HEK293 (cell line): ENCODE measurements at regions not wholly inside any gene's neighbourhood (a gene's known extent, or its start where the extent isn't known, plus 50 kb on each side); places are given as distances from the start of the nearest gene placed in this dataset.

Source experiments
- KLF7 ChIP-seq: fragments of 450-650 bp; formaldehyde crosslinking; IDR thresholded peaks from 2 replicates; pipeline ENCODE4 v1.5.1; 2016; ENCODE audit warnings: missing biosample characterization, missing genetic modification characterization, borderline replicate concordance
- RBAK ChIP-seq: fragments of 450-650 bp; formaldehyde crosslinking; IDR thresholded peaks from 2 replicates; pipeline ENCODE4 v1.5.1; 2016; ENCODE audit warnings: missing biosample characterization, missing genetic modification characterization
- TRIM28 ChIP-seq: IDR thresholded peaks from 2 replicates; pipeline ENCODE4 v1.6.1; 2011; ENCODE audit warnings: low read length, control low read depth, borderline replicate concordance
- WT1 ChIP-seq: fragments of 450-650 bp; formaldehyde crosslinking; IDR thresholded peaks from 2 replicates; pipeline ENCODE4 v1.5.1; 2016; ENCODE audit warnings: missing biosample characterization, missing genetic modification characterization
- YY1 ChIP-seq: fragments of 450-650 bp; formaldehyde crosslinking; IDR thresholded peaks from 2 replicates; pipeline ENCODE4 v1.5.1; 2018; ENCODE audit warnings: missing biosample characterization, missing genetic modification characterization
- ZFP37 ChIP-seq: fragments of 450-650 bp; formaldehyde crosslinking; IDR thresholded peaks from 2 replicates; pipeline ENCODE4 v1.5.1; 2016; ENCODE audit warnings: missing biosample characterization, missing genetic modification characterization
- ZNF155 ChIP-seq: fragments of 450-650 bp; formaldehyde crosslinking; IDR thresholded peaks from 2 replicates; pipeline ENCODE4 v1.5.1; 2016; ENCODE audit warnings: missing biosample characterization, missing genetic modification characterization
- ZNF211 ChIP-seq: fragments of 450-650 bp; formaldehyde crosslinking; IDR thresholded peaks from 2 replicates; pipeline ENCODE4 v1.5.1; 2016; ENCODE audit warnings: low read depth, missing biosample characterization, missing genetic modification characterization
- ZNF248 ChIP-seq: fragments of 450-650 bp; formaldehyde crosslinking; IDR thresholded peaks from 2 replicates; pipeline ENCODE4 v1.5.1; 2017; ENCODE audit warnings: missing biosample characterization, missing genetic modification characterization
- ZNF292 ChIP-seq: fragments of 450-650 bp; formaldehyde crosslinking; IDR thresholded peaks from 2 replicates; pipeline ENCODE4 v1.5.1; 2016; ENCODE audit warnings: low read depth, missing biosample characterization, missing genetic modification characterization, borderline replicate concordance
- ZNF324 ChIP-seq: fragments of 450-650 bp; formaldehyde crosslinking; IDR thresholded peaks from 2 replicates; pipeline ENCODE4 v1.5.1; 2016; ENCODE audit warnings: missing biosample characterization, missing genetic modification characterization
- ZNF391 ChIP-seq: fragments of 450-650 bp; formaldehyde crosslinking; IDR thresholded peaks from 2 replicates; pipeline ENCODE4 v1.5.1; 2016; ENCODE audit warnings: low read depth, missing biosample characterization, missing genetic modification characterization, borderline replicate concordance
- ZNF394 ChIP-seq: fragments of 450-650 bp; formaldehyde crosslinking; IDR thresholded peaks from 2 replicates; pipeline ENCODE4 v1.5.1; 2016; ENCODE audit warnings: missing biosample characterization, missing genetic modification characterization, mild to moderate bottlenecking, moderate library complexity, borderline replicate concordance
- ZNF501 ChIP-seq: fragments of 450-650 bp; formaldehyde crosslinking; IDR thresholded peaks from 2 replicates; pipeline ENCODE4 v1.5.1; 2016; ENCODE audit warnings: missing biosample characterization, missing genetic modification characterization
- ZNF529 ChIP-seq: fragments of 450-650 bp; formaldehyde crosslinking; IDR thresholded peaks from 2 replicates; pipeline ENCODE4 v1.5.1; 2017; ENCODE audit warnings: missing genetic modification characterization, missing biosample characterization; ENCODE audit not compliant: insufficient replicate concordance
- ZNF629 ChIP-seq: fragments of 450-650 bp; formaldehyde crosslinking; IDR thresholded peaks from 2 replicates; pipeline ENCODE4 v1.5.1; 2017; ENCODE audit warnings: missing biosample characterization, missing genetic modification characterization
- ZNF660 ChIP-seq: fragments of 450-650 bp; IDR thresholded peaks from 2 replicates; pipeline ENCODE4 v1.5.1; 2018; ENCODE audit warnings: missing biosample characterization, mild to moderate bottlenecking, missing genetic modification characterization
- ZNF670 ChIP-seq: fragments of 450-650 bp; formaldehyde crosslinking; IDR thresholded peaks from 2 replicates; pipeline ENCODE4 v1.5.1; 2016; ENCODE audit warnings: missing biosample characterization, missing genetic modification characterization, low read depth
- ZNF830 ChIP-seq: fragments of 450-650 bp; IDR thresholded peaks from 2 replicates; pipeline ENCODE4 v1.5.0; 2018; ENCODE audit warnings: missing biosample characterization, missing genetic modification characterization, low read depth, mild to moderate bottlenecking, moderate library complexity
- TF ChIP-seq, protein P1 (sequence below): fragments of 450-650 bp; formaldehyde crosslinking; IDR thresholded peaks from 2 replicates; pipeline ENCODE4 v1.5.1; 2016; ENCODE audit warnings: missing biosample characterization, missing genetic modification characterization
- TF ChIP-seq, protein P2 (sequence below): sonication (generic); formaldehyde crosslinking; IDR thresholded peaks from 2 replicates; pipeline ENCODE4 v1.8.1; 2022; ENCODE audit warnings: mild to moderate bottlenecking, moderate library complexity, missing genetic modification reagents
- TF ChIP-seq, protein P3 (sequence below): fragments of 450-650 bp; formaldehyde crosslinking; IDR thresholded peaks from 2 replicates; pipeline ENCODE4 v1.5.1; 2016; ENCODE audit warnings: missing biosample characterization, missing genetic modification characterization, low read depth
- TF ChIP-seq, protein P4 (sequence below): fragments of 450-650 bp; formaldehyde crosslinking; IDR thresholded peaks from 2 replicates; pipeline ENCODE4 v1.5.1; 2017; ENCODE audit warnings: missing biosample characterization, missing genetic modification characterization
- TF ChIP-seq, protein P5 (sequence below): fragments of 450-650 bp; formaldehyde crosslinking; IDR thresholded peaks from 2 replicates; pipeline ENCODE4 v1.5.1; 2016; ENCODE audit warnings: missing biosample characterization, missing genetic modification characterization
- TF ChIP-seq, protein P6 (sequence below): fragments of 450-650 bp; formaldehyde crosslinking; IDR thresholded peaks from 2 replicates; pipeline ENCODE4 v1.5.1; 2016; ENCODE audit warnings: missing biosample characterization, missing genetic modification characterization

DNA sequence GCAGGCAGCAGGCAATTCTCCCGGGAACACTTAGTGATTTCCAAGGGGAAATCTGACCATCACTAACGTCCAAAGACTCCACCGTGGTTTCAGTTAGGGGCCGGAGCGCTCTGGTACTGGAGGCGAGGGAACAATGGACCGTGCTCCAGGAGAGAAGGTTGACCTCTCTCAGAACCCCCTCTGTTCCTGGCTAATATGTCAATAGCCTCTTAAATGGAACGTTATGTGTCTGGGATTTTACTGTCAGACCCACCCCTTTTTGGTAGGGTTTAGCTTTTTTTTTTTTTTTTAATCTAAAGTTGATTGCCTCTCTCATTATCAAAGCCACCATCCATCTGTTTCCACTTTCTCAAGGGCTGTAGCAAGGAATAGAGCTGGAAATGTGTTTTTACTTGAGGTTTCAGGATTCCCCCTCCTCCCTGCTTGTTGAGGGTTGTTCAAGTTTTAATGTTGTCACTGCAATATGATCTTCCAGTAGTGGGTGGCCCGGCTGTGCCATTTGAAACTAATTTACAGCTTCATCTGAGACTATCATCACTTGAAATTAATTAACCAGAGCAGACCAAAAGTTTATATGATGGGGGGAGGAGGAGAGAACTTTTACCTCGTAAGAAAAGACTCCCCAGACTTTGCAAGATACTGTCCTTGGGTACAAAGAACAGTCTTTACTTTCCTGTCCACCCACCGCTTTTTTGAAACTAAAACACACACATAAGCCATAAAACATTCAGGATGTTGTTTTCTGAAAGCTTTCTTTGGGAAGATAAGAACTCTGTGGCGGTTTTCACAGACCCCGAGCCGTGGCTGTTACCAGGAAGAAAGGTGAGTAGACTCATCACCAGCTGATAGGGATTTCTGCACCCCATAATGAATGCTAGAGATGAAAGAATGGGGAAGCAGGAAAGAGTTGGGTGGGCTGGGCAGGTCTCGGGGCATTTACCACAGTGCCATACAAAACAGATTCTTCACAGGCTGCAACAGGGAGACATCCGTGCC is 187.8 kb downstream of the UACA start (continued):
- peak; percentile 38; the same call in 1 of the 2 replicates for TF ChIP-seq ZNF394 (tag by site-specific recombination)
- no peak for TF ChIP-seq ZNF248 (tag by site-specific recombination)
- TF ChIP-seq ZNF670: no peak
- peak; percentile 51; the same call in 1 of the 2 replicates for TF ChIP-seq ZNF324 (tag by site-specific recombination)
- no peak for TF ChIP-seq YY1
- TF ChIP-seq ZNF501 (tag by site-specific recombination): 0 out of 2 replicates have a peak, but pooled peaks have one; percentile 29
- TF ChIP-seq TRIM28: peak; percentile 55; the same call in 1 of the 2 replicates
- TF ChIP-seq, protein P1, sequence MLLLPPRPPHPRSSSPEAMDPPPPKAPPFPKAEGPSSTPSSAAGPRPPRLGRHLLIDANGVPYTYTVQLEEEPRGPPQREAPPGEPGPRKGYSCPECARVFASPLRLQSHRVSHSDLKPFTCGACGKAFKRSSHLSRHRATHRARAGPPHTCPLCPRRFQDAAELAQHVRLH (tag by site-specific recombination): peak; percentile 64
- TF ChIP-seq, protein P2, sequence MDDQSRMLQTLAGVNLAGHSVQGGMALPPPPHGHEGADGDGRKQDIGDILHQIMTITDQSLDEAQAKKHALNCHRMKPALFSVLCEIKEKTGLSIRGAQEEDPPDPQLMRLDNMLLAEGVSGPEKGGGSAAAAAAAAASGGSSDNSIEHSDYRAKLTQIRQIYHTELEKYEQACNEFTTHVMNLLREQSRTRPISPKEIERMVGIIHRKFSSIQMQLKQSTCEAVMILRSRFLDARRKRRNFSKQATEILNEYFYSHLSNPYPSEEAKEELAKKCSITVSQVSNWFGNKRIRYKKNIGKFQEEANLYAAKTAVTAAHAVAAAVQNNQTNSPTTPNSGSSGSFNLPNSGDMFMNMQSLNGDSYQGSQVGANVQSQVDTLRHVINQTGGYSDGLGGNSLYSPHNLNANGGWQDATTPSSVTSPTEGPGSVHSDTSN (CRISPR knock-in tag): no peak
- TF ChIP-seq ZNF830 (tag by site-specific recombination): no peak
- TF ChIP-seq, protein P3, sequence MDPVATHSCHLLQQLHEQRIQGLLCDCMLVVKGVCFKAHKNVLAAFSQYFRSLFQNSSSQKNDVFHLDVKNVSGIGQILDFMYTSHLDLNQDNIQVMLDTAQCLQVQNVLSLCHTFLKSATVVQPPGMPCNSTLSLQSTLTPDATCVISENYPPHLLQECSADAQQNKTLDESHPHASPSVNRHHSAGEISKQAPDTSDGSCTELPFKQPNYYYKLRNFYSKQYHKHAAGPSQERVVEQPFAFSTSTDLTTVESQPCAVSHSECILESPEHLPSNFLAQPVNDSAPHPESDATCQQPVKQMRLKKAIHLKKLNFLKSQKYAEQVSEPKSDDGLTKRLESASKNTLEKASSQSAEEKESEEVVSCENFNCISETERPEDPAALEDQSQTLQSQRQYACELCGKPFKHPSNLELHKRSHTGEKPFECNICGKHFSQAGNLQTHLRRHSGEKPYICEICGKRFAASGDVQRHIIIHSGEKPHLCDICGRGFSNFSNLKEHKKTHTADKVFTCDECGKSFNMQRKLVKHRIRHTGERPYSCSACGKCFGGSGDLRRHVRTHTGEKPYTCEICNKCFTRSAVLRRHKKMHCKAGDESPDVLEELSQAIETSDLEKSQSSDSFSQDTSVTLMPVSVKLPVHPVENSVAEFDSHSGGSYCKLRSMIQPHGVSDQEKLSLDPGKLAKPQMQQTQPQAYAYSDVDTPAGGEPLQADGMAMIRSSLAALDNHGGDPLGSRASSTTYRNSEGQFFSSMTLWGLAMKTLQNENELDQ (tag by site-specific recombination): no peak
- peak; percentile 82; the same call in 1 of the 2 replicates for TF ChIP-seq ZNF629 (tag by site-specific recombination)
- no peak for TF ChIP-seq ZNF155 (tag by site-specific recombination)
- peak; percentile 52; the same call in 1 of the 2 replicates for TF ChIP-seq ZNF391 (tag by site-specific recombination)
- TF ChIP-seq RBAK (tag by site-specific recombination): no peak
- TF ChIP-seq KLF7 (tag by site-specific recombination): no peak
- TF ChIP-seq, protein P4, sequence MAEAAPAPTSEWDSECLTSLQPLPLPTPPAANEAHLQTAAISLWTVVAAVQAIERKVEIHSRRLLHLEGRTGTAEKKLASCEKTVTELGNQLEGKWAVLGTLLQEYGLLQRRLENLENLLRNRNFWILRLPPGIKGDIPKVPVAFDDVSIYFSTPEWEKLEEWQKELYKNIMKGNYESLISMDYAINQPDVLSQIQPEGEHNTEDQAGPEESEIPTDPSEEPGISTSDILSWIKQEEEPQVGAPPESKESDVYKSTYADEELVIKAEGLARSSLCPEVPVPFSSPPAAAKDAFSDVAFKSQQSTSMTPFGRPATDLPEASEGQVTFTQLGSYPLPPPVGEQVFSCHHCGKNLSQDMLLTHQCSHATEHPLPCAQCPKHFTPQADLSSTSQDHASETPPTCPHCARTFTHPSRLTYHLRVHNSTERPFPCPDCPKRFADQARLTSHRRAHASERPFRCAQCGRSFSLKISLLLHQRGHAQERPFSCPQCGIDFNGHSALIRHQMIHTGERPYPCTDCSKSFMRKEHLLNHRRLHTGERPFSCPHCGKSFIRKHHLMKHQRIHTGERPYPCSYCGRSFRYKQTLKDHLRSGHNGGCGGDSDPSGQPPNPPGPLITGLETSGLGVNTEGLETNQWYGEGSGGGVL (tag by site-specific recombination): peak; percentile 51; the same call in 1 of the 2 replicates
- TF ChIP-seq WT1 (tag by site-specific recombination): peak; percentile 94
- TF ChIP-seq ZNF292 (tag by site-specific recombination): no peak
- TF ChIP-seq, protein P5, sequence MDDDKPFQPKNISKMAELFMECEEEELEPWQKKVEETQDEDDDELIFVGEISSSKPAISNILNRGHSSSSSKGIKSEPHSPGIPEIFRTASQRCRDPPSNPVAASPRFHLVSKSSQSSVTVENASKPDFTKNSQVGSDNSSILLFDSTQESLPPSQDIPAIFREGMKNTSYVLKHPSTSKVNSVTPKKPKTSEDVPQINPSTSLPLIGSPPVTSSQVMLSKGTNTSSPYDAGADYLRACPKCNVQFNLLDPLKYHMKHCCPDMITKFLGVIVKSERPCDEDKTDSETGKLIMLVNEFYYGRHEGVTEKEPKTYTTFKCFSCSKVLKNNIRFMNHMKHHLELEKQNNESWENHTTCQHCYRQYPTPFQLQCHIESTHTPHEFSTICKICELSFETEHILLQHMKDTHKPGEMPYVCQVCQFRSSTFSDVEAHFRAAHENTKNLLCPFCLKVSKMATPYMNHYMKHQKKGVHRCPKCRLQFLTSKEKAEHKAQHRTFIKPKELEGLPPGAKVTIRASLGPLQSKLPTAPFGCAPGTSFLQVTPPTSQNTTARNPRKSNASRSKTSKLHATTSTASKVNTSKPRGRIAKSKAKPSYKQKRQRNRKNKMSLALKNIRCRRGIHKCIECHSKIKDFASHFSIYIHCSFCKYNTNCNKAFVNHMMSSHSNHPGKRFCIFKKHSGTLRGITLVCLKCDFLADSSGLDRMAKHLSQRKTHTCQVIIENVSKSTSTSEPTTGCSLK (tag by site-specific recombination): no peak
- TF ChIP-seq, protein P6, sequence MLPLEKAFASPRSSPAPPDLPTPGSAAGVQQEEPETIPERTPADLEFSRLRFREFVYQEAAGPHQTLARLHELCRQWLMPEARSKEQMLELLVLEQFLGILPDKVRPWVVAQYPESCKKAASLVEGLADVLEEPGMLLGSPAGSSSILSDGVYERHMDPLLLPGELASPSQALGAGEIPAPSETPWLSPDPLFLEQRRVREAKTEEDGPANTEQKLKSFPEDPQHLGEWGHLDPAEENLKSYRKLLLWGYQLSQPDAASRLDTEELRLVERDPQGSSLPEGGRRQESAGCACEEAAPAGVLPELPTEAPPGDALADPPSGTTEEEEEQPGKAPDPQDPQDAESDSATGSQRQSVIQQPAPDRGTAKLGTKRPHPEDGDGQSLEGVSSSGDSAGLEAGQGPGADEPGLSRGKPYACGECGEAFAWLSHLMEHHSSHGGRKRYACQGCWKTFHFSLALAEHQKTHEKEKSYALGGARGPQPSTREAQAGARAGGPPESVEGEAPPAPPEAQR (tag by site-specific recombination): no peak
- TF ChIP-seq ZNF660 (tag by site-specific recombination): no peak; the same call in 1 of the 2 replicates
- no peak for TF ChIP-seq ZFP37 (tag by site-specific recombination)
- no peak for TF ChIP-seq ZNF211 (tag by site-specific recombination)
- no peak for TF ChIP-seq ZNF529 (tag by site-specific recombination)
